ENCODE measurements at regions not wholly inside any gene's neighbourhood (a gene's known extent, or its start where the extent isn't known, plus 50 kb on each side); places are given as distances from the start of the nearest gene placed in this dataset.

- no peak for TF ChIP-seq POLR2A (IDR thresholded peaks at IDR 0.05)
- TF ChIP-seq CTCF (IDR thresholded peaks at IDR 0.05) = no peak
- no peak for TF ChIP-seq EP300 (IDR thresholded peaks at IDR 0.05)
- TF ChIP-seq POLR2AphosphoS5 (IDR thresholded peaks at IDR 0.05) = no peak
- no peaks in the 10 kb centered on the region for H3K27me3 ChIP-seq
- no peak overlapping the region for H3K4me3 ChIP-seq
- WGBS, 2 donors (ENCODE audit: low coverage in 1 of 2) = 85 to 100% methylated on average over 2 of the region's 2 CpGs
- ATAC-seq = no peak
- H3K4me1 ChIP-seq = no peaks in the 10 kb centered on the region
- H3K9me3 ChIP-seq = no peaks in the 10 kb centered on the region
- no peaks in the 10 kb centered on the region for H3K36me3 ChIP-seq
- H3K27ac ChIP-seq = no peak overlapping the region
These were observed 194.9 kb downstream of the ETV1 start for GRCh38 chr7:13794581-13794980.

GRCh38 chr7:13797545-13797944 lies 191.9 kb downstream of the ETV1 start:
- Histone ChIP-seq H3K4me3 (no peak overlapping the region), H3K27me3 (no peaks in the 10 kb centered on the region), H3K9me3 (no peaks in the 10 kb centered on the region), H3K27ac (no peak overlapping the region), H3K36me3 (no peaks in the 10 kb centered on the region), H3K4me1 (no peaks in the 10 kb centered on the region)
- no peak for ATAC-seq
- TF ChIP-seq EP300 (IDR thresholded peaks at IDR 0.05) (no peak), CTCF (IDR thresholded peaks at IDR 0.05) (no peak), POLR2A (IDR thresholded peaks at IDR 0.05) (no peak)
- WGBS, 2 donors (ENCODE audit: low coverage in 1 of 2) = 70 to 71% methylated on average over 1 of the region's 1 CpG

- TF ChIP-seq CTCF (IDR thresholded peaks at IDR 0.05) = no peak
- TF ChIP-seq POLR2AphosphoS5 (IDR thresholded peaks at IDR 0.05) = no peak
- TF ChIP-seq POLR2A (IDR thresholded peaks at IDR 0.05) = no peak
- TF ChIP-seq EP300 (IDR thresholded peaks at IDR 0.05) = no peak
- no peak for ATAC-seq
- Histone ChIP-seq H3K4me3 (no peak overlapping the region), H3K27me3 (no peaks in the 10 kb centered on the region), H3K36me3 (no peaks in the 10 kb centered on the region), H3K4me1 (no peaks in the 10 kb centered on the region), H3K27ac (no peak overlapping the region), H3K9me3 (no peaks in the 10 kb centered on the region)
- 63 to 78% methylated on average over 6 of the region's 6 CpGs for WGBS, 2 donors (ENCODE audit: low coverage in 1 of 2)
These were observed 188.6 kb downstream of the ETV1 start for GRCh38 chr7:13800694-13801448.

- 80 to 90% methylated on average over 1 of the region's 1 CpG for WGBS, 2 donors (ENCODE audit: low coverage in 1 of 2)
- Histone ChIP-seq H3K9me3 (no peaks in the 10 kb centered on the region), H3K27me3 (no peaks in the 10 kb centered on the region), H3K36me3 (no peaks in the 10 kb centered on the region), H3K27ac (no peak overlapping the region), H3K4me3 (no peak overlapping the region), H3K4me1 (no peaks in the 10 kb centered on the region)
- TF ChIP-seq CTCF (IDR thresholded peaks at IDR 0.05) (no peak), POLR2A (IDR thresholded peaks at IDR 0.05) (no peak), EP300 (IDR thresholded peaks at IDR 0.05) (no peak)
- no peak for ATAC-seq
These were observed 187.8 kb downstream of the ETV1 start for GRCh38 chr7:13801669-13802068.

- no peak for ATAC-seq
- 86 to 90% methylated on average over 1 of the region's 1 CpG for WGBS, 2 donors (ENCODE audit: low coverage in 1 of 2)
- Histone ChIP-seq H3K27ac (no peak overlapping the region), H3K4me3 (no peak overlapping the region), H3K36me3 (no peaks in the 10 kb centered on the region), H3K27me3 (no peaks in the 10 kb centered on the region), H3K9me3 (no peaks in the 10 kb centered on the region), H3K4me1 (no peaks in the 10 kb centered on the region)
- TF ChIP-seq POLR2A (IDR thresholded peaks at IDR 0.05) (no peak), POLR2AphosphoS5 (IDR thresholded peaks at IDR 0.05) (no peak), EP300 (IDR thresholded peaks at IDR 0.05) (no peak), CTCF (IDR thresholded peaks at IDR 0.05) (no peak)
These were observed 186.8 kb downstream of the ETV1 start for GRCh38 chr7:13802651-13803050.
